Mucosa of descending colon (tissue), 3 donors: ENCODE measurements at regions not wholly inside any gene's neighbourhood (a gene's known extent, or its start where the extent isn't known, plus 50 kb on each side); places are given as distances from the start of the nearest gene placed in this dataset.

Experiments
- ATAC-seq: fragments of 200-7000 bp; cut with Tn5 transposase; one replicate; pipeline ENCODE4 v1.9.1; 2020; ENCODE audit warnings: mild to moderate bottlenecking, moderate library complexity
- DNase-seq, 3 donors: peaks; one replicate each; pipeline ENCODE4 v3.0.0-alpha.2; 2020
- H3K36me3 ChIP-seq: fragments of 200-600 bp; one replicate; pipeline ENCODE4 v1.8.0; 2021; ENCODE audit warnings: low read depth, mild to moderate bottlenecking
- H3K4me1 ChIP-seq: fragments of 200-600 bp; one replicate; pipeline ENCODE4 v1.8.0; 2021; ENCODE audit warnings: low read depth, mild to moderate bottlenecking
- H3K4me3 ChIP-seq: fragments of 200-600 bp; one replicate; pipeline ENCODE4 v1.8.0; 2021; ENCODE audit warnings: mild to moderate bottlenecking
- H3K9me3 ChIP-seq: fragments of 200-600 bp; one replicate; pipeline ENCODE4 v1.8.0; 2021; ENCODE audit warnings: mild to moderate bottlenecking
- CTCF ChIP-seq: fragments of 200-600 bp; IDR thresholded peaks from one replicate; pipeline ENCODE4 v1.8.0; 2022; ENCODE audit warnings: antibody characterized with exemption, mild to moderate bottlenecking
- intact Hi-C, 2 donors: fragments of 100-400 bp; cut with DNase I in 1 of 2; cut with micrococcal nuclease in 1 of 2; formaldehyde crosslinking; loops; one replicate each; pipeline versions ENCODE4 v1.11.0 to v1.11.1; 2022; cut with DNase I, micrococcal nuclease
- donor health status: DM: no; HTN: no; CAD: no; lungs with moderate emphysema.
- donor health status: DM: no; HTN: no; CAD: no.
- donor health status: DM: no; HTN: yes; CAD: no.

GRCh38 chr12:111255261-111255660, 113.6 kb downstream of the PHETA1 start:
- Histone ChIP-seq H3K9me3 (no peaks in the 10 kb centered on the region), H3K4me3 (no peak overlapping the region), H3K4me1 (no peaks in the 10 kb centered on the region), H3K36me3 (no peaks in the 10 kb centered on the region)
- intact Hi-C loops, result no loop called here
- ATAC-seq (no peak), DNase-seq (no peak)
- TF ChIP-seq CTCF, result no peak

- ATAC-seq, result no peak
- no peak for DNase-seq
- no peak for TF ChIP-seq CTCF
- Histone ChIP-seq H3K4me1 (no peaks in the 10 kb centered on the region), H3K36me3 (no peaks in the 10 kb centered on the region), H3K9me3 (no peaks in the 10 kb centered on the region), H3K4me3 (no peak overlapping the region)
- intact Hi-C loops, result no loop called here
Measured at GRCh38 chr12:111254106-111254505, 114.8 kb downstream of the PHETA1 start.

GRCh38 chr12:111253213-111253612, 115.7 kb downstream of the PHETA1 start:
- no peak for DNase-seq
- Histone ChIP-seq H3K4me3 (no peak overlapping the region), H3K9me3 (no peaks in the 10 kb centered on the region), H3K4me1 (no peaks in the 10 kb centered on the region), H3K36me3 (no peaks in the 10 kb centered on the region)
- no peak for ATAC-seq
- intact Hi-C loops, result no loop called here
- no peak for TF ChIP-seq CTCF

- H3K4me1 ChIP-seq, result no peaks in the 10 kb centered on the region
- intact Hi-C loops, result no loop called here
- H3K36me3 ChIP-seq, result no peaks in the 10 kb centered on the region
- H3K9me3 ChIP-seq, result no peaks in the 10 kb centered on the region
- DNase-seq, result no peak
- ATAC-seq, result no peak
- TF ChIP-seq CTCF, result no peak
- H3K4me3 ChIP-seq, result no peak overlapping the region
Measured at GRCh38 chr12:111251787-111252186, 117.1 kb downstream of the PHETA1 start.

- no peak for ATAC-seq
- H3K9me3 ChIP-seq, result no peaks in the 10 kb centered on the region
- DNase-seq, result no peak
- no peak for TF ChIP-seq CTCF
- no peaks in the 10 kb centered on the region for H3K4me1 ChIP-seq
- no peak overlapping the region for H3K4me3 ChIP-seq
- H3K36me3 ChIP-seq, result no peaks in the 10 kb centered on the region
- intact Hi-C loops, result no loop called here
Measured at GRCh38 chr12:111251058-111251730, 117.7 kb downstream of the PHETA1 start.
